Prostate gland (tissue), 2 donors: ENCODE measurements at regions not wholly inside any gene's neighbourhood (a gene's known extent, or its start where the extent isn't known, plus 50 kb on each side); places are given as distances from the start of the nearest gene placed in this dataset.

Experiments used
- DNase-seq: peaks from one replicate; pipeline ENCODE4 v3.0.0-alpha.2; 2019; ENCODE audit warnings: low spot score
- H3K27ac ChIP-seq, 2 donors: fragments of 200-600 bp; sonication (generic); 2 replicates each; pipeline ENCODE4 v1.5.1; 2017 to 2019
- H3K27me3 ChIP-seq: fragments of 200-600 bp; sonication (generic); replicated peaks from 2 replicates; pipeline ENCODE4 v1.5.1; 2019; ENCODE audit not compliant: insufficient read depth
- H3K36me3 ChIP-seq, 2 donors: fragments of 200-600 bp; sonication (generic); 1 replicate in 1 of 2; 2 replicates in 1 of 2; pipeline versions ENCODE4 v1.5.1 to v1.8.1; 2017 to 2019
- H3K4me1 ChIP-seq: fragments of 200-600 bp; sonication (generic); replicated peaks from 2 replicates; pipeline ENCODE4 v1.5.1; 2019
- H3K4me3 ChIP-seq, 2 donors: fragments of 200-600 bp; sonication (generic); 2 replicates each; pipeline ENCODE4 v1.5.1; 2017 to 2019
- H3K9me3 ChIP-seq: fragments of 200-600 bp; sonication (generic); 2 replicates; pipeline ENCODE4 v1.5.1; 2017
- CTCF ChIP-seq, 4 experiments: fragments of 200-600 bp in 2 of 4; fragments of 450-650 bp in 2 of 4; sonication (generic) in 2 of 4; IDR thresholded peaks; 1 replicate in 3 of 4; 2 replicates in 1 of 4; pipeline ENCODE4 v1.5.1; 2016 to 2019; ENCODE audit warnings: antibody characterized with exemption in 4 of 4, mild to moderate bottlenecking in 2 of 4, moderate library complexity in 2 of 4
- POLR2A ChIP-seq: fragments of 450-650 bp; IDR thresholded peaks from one replicate; pipeline ENCODE4 v1.6.1; 2016; ENCODE audit warnings: antibody characterized with exemption, mild to moderate bottlenecking
- POLR2AphosphoS5 ChIP-seq: sonication (generic); formaldehyde crosslinking; IDR thresholded peaks from one replicate; pipeline ENCODE4 v1.6.1; 2017; ENCODE audit warnings: antibody characterized with exemption
- WGBS: methylation state at CpG from one replicate; pipeline ENCODE4 v1.1.5; 2018; 5-methylcytosine and 5-hydroxymethylcytosine counted together
- intact Hi-C: fragments of 100-400 bp; cut with DNase I; formaldehyde crosslinking; loops from one replicate; pipeline ENCODE4 v1.14.2; 2022

GRCh38 chr22:22358686-22359085 is 114.1 kb downstream of the VPREB1 start:
- H3K27me3 ChIP-seq = no peaks in the 10 kb centered on the region
- intact Hi-C loops = no loop called here

GRCh38 chr22:22359465-22359864 is 114.9 kb downstream of the VPREB1 start:
- 79% methylated on average over 2 of the region's 2 CpGs for WGBS
- DNase-seq = no peak

More at GRCh38 chr22:22358686-22359085, 114.1 kb downstream of the VPREB1 start:
- DNase-seq = no peak
- no peak overlapping the region for H3K27ac ChIP-seq
- no peaks in the 10 kb centered on the region for H3K9me3 ChIP-seq
- H3K4me1 ChIP-seq = no peaks in the 10 kb centered on the region
- no peaks in the 10 kb centered on the region for H3K36me3 ChIP-seq
- TF ChIP-seq POLR2A (no peak), POLR2AphosphoS5 (no peak), CTCF (IDR thresholded peaks at IDR 0.05) (no peak)
- no peak overlapping the region for H3K4me3 ChIP-seq
- WGBS = 65% methylated on average over 2 of the region's 2 CpGs

GRCh38 chr22:22360014-22360413 is 115.4 kb downstream of the VPREB1 start:
- no peak for TF ChIP-seq POLR2AphosphoS5
- H3K4me3 ChIP-seq = no peak overlapping the region
- H3K27me3 ChIP-seq = no peaks in the 10 kb centered on the region
- no peaks in the 10 kb centered on the region for H3K4me1 ChIP-seq
- 72% methylated on average over 2 of the region's 2 CpGs for WGBS
- intact Hi-C loops = no loop called here
- no peaks in the 10 kb centered on the region for H3K36me3 ChIP-seq
- no peak overlapping the region for H3K27ac ChIP-seq
- no peaks in the 10 kb centered on the region for H3K9me3 ChIP-seq
- no peak for DNase-seq

More at GRCh38 chr22:22359465-22359864, 114.9 kb downstream of the VPREB1 start:
- H3K27me3 ChIP-seq = no peaks in the 10 kb centered on the region
- no peak overlapping the region for H3K27ac ChIP-seq
- TF ChIP-seq CTCF (IDR thresholded peaks at IDR 0.05) (no peak), POLR2A (no peak), POLR2AphosphoS5 (no peak)
- no peaks in the 10 kb centered on the region for H3K4me1 ChIP-seq
- H3K4me3 ChIP-seq = no peak overlapping the region
- no peaks in the 10 kb centered on the region for H3K9me3 ChIP-seq
- intact Hi-C loops = no loop called here
- H3K36me3 ChIP-seq = no peaks in the 10 kb centered on the region

GRCh38 chr22:22362311-22362710 is 117.7 kb downstream of the VPREB1 start:
- intact Hi-C loops = no loop called here
- no peak for DNase-seq
- Histone ChIP-seq H3K9me3 (no peaks in the 10 kb centered on the region), H3K27me3 (no peaks in the 10 kb centered on the region), H3K4me3 (no peak overlapping the region), H3K4me1 (no peaks in the 10 kb centered on the region), H3K36me3 (no peaks in the 10 kb centered on the region), H3K27ac (no peak overlapping the region)
- no peak for TF ChIP-seq CTCF (IDR thresholded peaks at IDR 0.05)
- TF ChIP-seq POLR2A = no peak
- TF ChIP-seq POLR2AphosphoS5 = no peak

- Histone ChIP-seq H3K9me3 (no peaks in the 10 kb centered on the region), H3K27me3 (no peaks in the 10 kb centered on the region), H3K4me1 (no peaks in the 10 kb centered on the region), H3K36me3 (no peaks in the 10 kb centered on the region), H3K27ac (no peak overlapping the region), H3K4me3 (no peak overlapping the region)
- TF ChIP-seq CTCF (IDR thresholded peaks at IDR 0.05) (no peak), POLR2AphosphoS5 (no peak), POLR2A (no peak)
- 60% methylated on average over 6 of the region's 6 CpGs for WGBS
- no peak for DNase-seq
- intact Hi-C loops = no loop called here
Observed at GRCh38 chr22:22362936-22363335, 118.3 kb downstream of the VPREB1 start.
